HG03097 (cell line): ENCODE measurements at regions not wholly inside any gene's neighbourhood (a gene's known extent, or its start where the extent isn't known, plus 50 kb on each side); places are given as distances from the start of the nearest gene placed in this dataset.
"Not testable (repeated sequence)": the region's sequence is repeated elsewhere in the genome, so short reads cannot be mapped to it uniquely, and the experiment has no call there.

Experiments
- ATAC-seq: cut with Tn5 transposase; IDR thresholded peaks from one replicate; pipeline ENCODE4 v1.9.1; 2021; ENCODE audit not compliant: unreplicated experiment, low FRiP score

- no peak for ATAC-seq
Measured at GRCh38 chr7:90033850-90034249, 120.4 kb upstream of the STEAP1 start.

- ATAC-seq = no peak
Measured at GRCh38 chr7:90053094-90053493, 101.2 kb upstream of the STEAP1 start.

GRCh38 chr7:90061077-90061476 is 93.2 kb upstream of the STEAP1 start:
- ATAC-seq = no peak

- ATAC-seq = no peak
Measured at GRCh38 chr7:90064370-90064769, 89.9 kb upstream of the STEAP1 start.

DNA sequence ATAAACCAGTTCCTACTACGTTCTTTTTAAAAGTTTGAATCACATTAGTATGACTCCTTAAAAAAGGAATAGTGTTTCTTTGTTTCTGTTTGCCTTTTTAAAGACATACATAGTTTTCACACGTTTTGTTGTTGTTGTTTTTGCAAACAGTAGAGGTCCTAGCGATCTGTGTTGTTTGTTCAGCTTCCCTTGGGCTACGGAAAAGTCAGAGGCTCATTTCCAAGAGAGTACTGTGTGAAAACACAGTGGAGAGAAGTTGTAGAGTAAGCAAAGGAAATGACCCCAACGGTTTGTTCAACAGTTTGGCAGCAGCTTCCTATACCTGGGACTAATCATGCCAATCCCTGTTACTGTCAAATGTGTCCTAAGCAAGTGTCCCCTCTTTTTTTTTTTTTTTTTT is 87.1 kb upstream of the STEAP1 start:
- no peak for ATAC-seq

DNA sequence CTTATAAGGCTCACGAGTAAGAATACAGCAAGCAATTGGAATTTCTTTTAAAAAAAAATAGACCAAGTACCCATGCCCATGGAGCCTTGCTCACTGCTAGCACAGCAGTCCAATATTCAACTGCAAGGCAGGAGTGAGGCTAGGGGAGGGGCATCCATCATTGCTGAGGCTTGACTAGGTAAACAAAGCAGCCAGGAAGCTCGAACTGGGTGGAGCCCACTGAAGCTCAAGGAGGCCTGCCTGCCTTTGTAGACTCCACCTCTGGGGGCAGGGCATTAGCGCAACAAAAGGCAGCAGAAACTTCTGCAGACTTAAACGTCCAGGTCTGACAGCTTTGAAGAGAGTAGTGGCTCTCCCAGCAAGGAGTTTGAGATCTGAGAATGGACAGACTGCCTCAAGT is 84.0 kb upstream of the STEAP1 start:
- ATAC-seq = not testable (repeated sequence)

DNA sequence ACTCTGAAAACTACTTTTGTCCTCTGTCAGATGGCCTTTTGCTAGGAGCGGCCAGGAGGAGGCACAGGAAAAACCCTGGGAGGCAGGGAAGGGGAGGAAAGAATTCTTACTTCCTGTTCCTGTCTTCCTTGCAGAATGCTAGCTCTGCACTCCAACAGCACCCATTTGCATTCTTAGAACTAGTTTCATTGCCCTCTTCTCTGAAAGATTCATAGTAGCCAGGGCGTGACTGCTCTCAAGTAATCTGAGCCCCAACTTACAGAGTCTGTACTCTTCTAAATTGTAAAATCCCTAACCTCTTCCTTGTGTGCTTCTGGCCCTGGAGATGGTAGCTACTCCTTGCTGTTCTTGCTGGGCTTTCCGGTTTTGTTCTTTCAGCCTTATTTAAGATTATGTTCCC is 75.3 kb upstream of the STEAP1 start:
- no peak for ATAC-seq

GRCh38 chr7:90081621-90082020 is 72.6 kb upstream of the STEAP1 start:
- no peak for ATAC-seq

DNA sequence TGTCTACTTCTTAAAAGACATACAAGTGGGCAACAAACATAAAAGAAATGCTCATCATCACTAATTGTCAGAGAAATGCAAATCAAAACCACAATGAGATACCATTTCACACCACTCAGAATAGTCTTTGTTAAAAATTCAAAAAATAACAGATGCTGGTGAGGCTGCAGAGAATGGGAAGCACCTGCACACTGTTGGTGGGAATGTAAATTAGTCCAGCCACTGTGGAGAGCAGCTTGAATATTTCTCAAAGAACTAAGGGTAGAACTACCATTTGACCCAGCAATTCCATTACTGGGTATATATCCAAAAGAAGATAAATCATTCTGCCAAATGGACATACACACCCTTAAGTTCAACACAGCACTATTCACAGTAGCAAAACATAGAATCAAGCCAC is 61.8 kb upstream of the STEAP1 start:
- ATAC-seq = no peak

DNA sequence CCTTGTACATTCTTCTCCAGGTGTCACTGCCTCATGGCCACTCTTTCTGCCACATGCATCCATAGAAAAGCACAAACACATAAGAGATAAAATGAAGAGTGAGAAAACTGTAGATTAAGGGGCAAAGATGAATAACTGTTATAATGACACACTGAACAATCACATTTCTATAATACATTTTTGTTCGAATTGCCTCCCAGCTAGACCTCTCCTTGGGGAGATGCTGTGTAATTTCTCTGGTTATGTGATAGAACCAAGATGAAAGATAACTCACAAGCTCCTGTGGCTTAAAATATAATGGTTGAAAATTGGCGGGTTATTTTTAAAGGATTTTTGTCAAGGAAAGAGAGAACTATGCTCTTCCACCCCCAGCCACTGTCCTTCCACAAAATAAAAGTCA is 60.2 kb upstream of the STEAP1 start:
- no peak for ATAC-seq
